ENCODE measurements at regions not wholly inside any gene's neighbourhood (a gene's known extent, or its start where the extent isn't known, plus 50 kb on each side); places are given as distances from the start of the nearest gene placed in this dataset.

GRCh38 chr7:85343484-85343883, 156.6 kb upstream of the SEMA3D start (continued):
- TF ChIP-seq, protein P1, sequence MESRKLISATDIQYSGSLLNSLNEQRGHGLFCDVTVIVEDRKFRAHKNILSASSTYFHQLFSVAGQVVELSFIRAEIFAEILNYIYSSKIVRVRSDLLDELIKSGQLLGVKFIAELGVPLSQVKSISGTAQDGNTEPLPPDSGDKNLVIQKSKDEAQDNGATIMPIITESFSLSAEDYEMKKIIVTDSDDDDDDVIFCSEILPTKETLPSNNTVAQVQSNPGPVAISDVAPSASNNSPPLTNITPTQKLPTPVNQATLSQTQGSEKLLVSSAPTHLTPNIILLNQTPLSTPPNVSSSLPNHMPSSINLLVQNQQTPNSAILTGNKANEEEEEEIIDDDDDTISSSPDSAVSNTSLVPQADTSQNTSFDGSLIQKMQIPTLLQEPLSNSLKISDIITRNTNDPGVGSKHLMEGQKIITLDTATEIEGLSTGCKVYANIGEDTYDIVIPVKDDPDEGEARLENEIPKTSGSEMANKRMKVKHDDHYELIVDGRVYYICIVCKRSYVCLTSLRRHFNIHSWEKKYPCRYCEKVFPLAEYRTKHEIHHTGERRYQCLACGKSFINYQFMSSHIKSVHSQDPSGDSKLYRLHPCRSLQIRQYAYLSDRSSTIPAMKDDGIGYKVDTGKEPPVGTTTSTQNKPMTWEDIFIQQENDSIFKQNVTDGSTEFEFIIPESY (IDR thresholded peaks at IDR 0.05): no peak
- no peak for TF ChIP-seq RAD21 (IDR thresholded peaks at IDR 0.05)
- no peak for TF ChIP-seq HNF4G (IDR thresholded peaks at IDR 0.05)
- TF ChIP-seq SP1 (IDR thresholded peaks at IDR 0.05): no peak
- TF ChIP-seq RXRA (IDR thresholded peaks at IDR 0.05): no peak
- TF ChIP-seq, protein P2, sequence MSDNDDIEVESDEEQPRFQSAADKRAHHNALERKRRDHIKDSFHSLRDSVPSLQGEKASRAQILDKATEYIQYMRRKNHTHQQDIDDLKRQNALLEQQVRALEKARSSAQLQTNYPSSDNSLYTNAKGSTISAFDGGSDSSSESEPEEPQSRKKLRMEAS (IDR thresholded peaks at IDR 0.05): no peak
- TF ChIP-seq HNF4A (conservative IDR thresholded peaks at IDR 0.05): no peak
- no peak for TF ChIP-seq GABPA (IDR thresholded peaks at IDR 0.05 in 1 of 2, conservative IDR thresholded peaks at IDR 0.05 in 1 of 2)

DNA sequence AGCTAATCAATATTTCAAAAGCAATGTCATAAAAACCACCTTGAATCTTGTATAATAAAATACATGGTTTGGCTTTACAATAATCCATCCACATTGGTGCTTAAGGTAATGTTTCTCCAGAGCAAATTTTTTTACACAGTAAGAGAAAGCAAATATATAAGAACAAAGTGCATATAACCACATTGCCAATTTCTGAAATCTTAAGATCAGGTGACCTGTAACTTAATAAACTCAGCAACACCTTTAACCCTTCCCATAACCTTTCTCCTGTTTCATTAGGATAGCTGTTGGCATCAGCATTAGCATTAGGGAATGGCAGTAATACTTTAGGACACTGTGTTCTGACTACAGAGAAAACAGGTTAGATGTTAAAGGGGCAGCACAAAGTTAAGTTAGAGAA, 155.9 kb upstream of the SEMA3D start:
- TF ChIP-seq YY1 (IDR thresholded peaks at IDR 0.05) (no peak), NR2F2 (IDR thresholded peaks at IDR 0.05) (no peak), EGR1 (IDR thresholded peaks at IDR 0.05; ENCODE audit: low read depth in 2 of 2) (no peak), HNF4G (IDR thresholded peaks at IDR 0.05) (no peak), RXRA (IDR thresholded peaks at IDR 0.05) (no peak), SP1 (IDR thresholded peaks at IDR 0.05) (no peak)
- TF ChIP-seq, protein P2 (IDR thresholded peaks at IDR 0.05): no peak
- TF ChIP-seq, protein P3, sequence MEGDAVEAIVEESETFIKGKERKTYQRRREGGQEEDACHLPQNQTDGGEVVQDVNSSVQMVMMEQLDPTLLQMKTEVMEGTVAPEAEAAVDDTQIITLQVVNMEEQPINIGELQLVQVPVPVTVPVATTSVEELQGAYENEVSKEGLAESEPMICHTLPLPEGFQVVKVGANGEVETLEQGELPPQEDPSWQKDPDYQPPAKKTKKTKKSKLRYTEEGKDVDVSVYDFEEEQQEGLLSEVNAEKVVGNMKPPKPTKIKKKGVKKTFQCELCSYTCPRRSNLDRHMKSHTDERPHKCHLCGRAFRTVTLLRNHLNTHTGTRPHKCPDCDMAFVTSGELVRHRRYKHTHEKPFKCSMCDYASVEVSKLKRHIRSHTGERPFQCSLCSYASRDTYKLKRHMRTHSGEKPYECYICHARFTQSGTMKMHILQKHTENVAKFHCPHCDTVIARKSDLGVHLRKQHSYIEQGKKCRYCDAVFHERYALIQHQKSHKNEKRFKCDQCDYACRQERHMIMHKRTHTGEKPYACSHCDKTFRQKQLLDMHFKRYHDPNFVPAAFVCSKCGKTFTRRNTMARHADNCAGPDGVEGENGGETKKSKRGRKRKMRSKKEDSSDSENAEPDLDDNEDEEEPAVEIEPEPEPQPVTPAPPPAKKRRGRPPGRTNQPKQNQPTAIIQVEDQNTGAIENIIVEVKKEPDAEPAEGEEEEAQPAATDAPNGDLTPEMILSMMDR (IDR thresholded peaks at IDR 0.05; ENCODE audit: low read depth, low read length, missing input control): no peak
- DNase-seq (ENCODE audit: low spot score): no peak
- Histone ChIP-seq H3K9me3 (ENCODE audit: control insufficient read depth in 4 of 4, low read length in 3 of 4) (no peaks in the 10 kb centered on the region), H3K4me1 (ENCODE audit: control insufficient read depth in 4 of 4, insufficient read depth in 4 of 4, low read length in 3 of 4) (no peaks in the 10 kb centered on the region), H3K4me3 (ENCODE audit: low read depth in 1 of 3, low read length in 3 of 3) (no peak overlapping the region), H3K36me3 (ENCODE audit: control insufficient read depth in 4 of 4, insufficient read depth in 3 of 4, low read depth in 1 of 4, low read length in 3 of 4) (no peaks in the 10 kb centered on the region), H3K27me3 (ENCODE audit: control insufficient read depth in 4 of 4, insufficient read depth in 4 of 4, low read length in 3 of 4) (no peaks in the 10 kb centered on the region), H3K27ac (ENCODE audit: low read depth in 1 of 2, low read length in 2 of 2) (no peak overlapping the region), H3K9ac (ENCODE audit: low read depth in 1 of 2, low read length in 2 of 2) (no peak overlapping the region)

- Histone ChIP-seq H3K36me3 (ENCODE audit: control insufficient read depth in 4 of 4, insufficient read depth in 3 of 4, low read depth in 1 of 4, low read length in 3 of 4) (no peaks in the 10 kb centered on the region), H3K9ac (ENCODE audit: low read depth in 1 of 2, low read length in 2 of 2) (no peak overlapping the region), H3K4me3 (ENCODE audit: low read depth in 1 of 3, low read length in 3 of 3) (no peak overlapping the region), H3K9me3 (ENCODE audit: control insufficient read depth in 4 of 4, low read length in 3 of 4) (no peaks in the 10 kb centered on the region), H3K27me3 (ENCODE audit: control insufficient read depth in 4 of 4, insufficient read depth in 4 of 4, low read length in 3 of 4) (peaks cover 0 to 3% (median 0%) of the 10 kb centered on the region in 4 donors), H3K4me1 (ENCODE audit: control insufficient read depth in 4 of 4, insufficient read depth in 4 of 4, low read length in 3 of 4) (no peaks in the 10 kb centered on the region), H3K27ac (ENCODE audit: low read depth in 1 of 2, low read length in 2 of 2) (no peak overlapping the region)
- no peak for DNase-seq (ENCODE audit: low spot score)
- WGBS: 53% methylated on average over 2 of the region's 2 CpGs
- TF ChIP-seq FOXA1 (IDR thresholded peaks at IDR 0.05) (no peak), NR2F2 (IDR thresholded peaks at IDR 0.05) (no peak), HNF4A (conservative IDR thresholded peaks at IDR 0.05) (no peak), YY1 (IDR thresholded peaks at IDR 0.05) (no peak), RXRA (IDR thresholded peaks at IDR 0.05) (no peak), JUND (IDR thresholded peaks at IDR 0.05) (no peak), FOXA2 (IDR thresholded peaks at IDR 0.05) (no peak), TAF1 (conservative IDR thresholded peaks at IDR 0.05) (no peak), EGR1 (IDR thresholded peaks at IDR 0.05; ENCODE audit: low read depth in 2 of 2) (no peak), ATF3 (IDR thresholded peaks at IDR 0.05) (no peak), HNF4G (IDR thresholded peaks at IDR 0.05) (no peak)
- TF ChIP-seq, protein P4, sequence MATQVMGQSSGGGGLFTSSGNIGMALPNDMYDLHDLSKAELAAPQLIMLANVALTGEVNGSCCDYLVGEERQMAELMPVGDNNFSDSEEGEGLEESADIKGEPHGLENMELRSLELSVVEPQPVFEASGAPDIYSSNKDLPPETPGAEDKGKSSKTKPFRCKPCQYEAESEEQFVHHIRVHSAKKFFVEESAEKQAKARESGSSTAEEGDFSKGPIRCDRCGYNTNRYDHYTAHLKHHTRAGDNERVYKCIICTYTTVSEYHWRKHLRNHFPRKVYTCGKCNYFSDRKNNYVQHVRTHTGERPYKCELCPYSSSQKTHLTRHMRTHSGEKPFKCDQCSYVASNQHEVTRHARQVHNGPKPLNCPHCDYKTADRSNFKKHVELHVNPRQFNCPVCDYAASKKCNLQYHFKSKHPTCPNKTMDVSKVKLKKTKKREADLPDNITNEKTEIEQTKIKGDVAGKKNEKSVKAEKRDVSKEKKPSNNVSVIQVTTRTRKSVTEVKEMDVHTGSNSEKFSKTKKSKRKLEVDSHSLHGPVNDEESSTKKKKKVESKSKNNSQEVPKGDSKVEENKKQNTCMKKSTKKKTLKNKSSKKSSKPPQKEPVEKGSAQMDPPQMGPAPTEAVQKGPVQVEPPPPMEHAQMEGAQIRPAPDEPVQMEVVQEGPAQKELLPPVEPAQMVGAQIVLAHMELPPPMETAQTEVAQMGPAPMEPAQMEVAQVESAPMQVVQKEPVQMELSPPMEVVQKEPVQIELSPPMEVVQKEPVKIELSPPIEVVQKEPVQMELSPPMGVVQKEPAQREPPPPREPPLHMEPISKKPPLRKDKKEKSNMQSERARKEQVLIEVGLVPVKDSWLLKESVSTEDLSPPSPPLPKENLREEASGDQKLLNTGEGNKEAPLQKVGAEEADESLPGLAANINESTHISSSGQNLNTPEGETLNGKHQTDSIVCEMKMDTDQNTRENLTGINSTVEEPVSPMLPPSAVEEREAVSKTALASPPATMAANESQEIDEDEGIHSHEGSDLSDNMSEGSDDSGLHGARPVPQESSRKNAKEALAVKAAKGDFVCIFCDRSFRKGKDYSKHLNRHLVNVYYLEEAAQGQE (IDR thresholded peaks at IDR 0.05): no peak
- TF ChIP-seq, protein P1 (IDR thresholded peaks at IDR 0.05): no peak
- TF ChIP-seq, protein P3 (IDR thresholded peaks at IDR 0.05; ENCODE audit: low read depth, low read length, missing input control): no peak
Observed at GRCh38 chr7:85341973-85342372, 155.1 kb upstream of the SEMA3D start.

Data from liver (tissue), 8 donors.